ENCODE measurements at regions not wholly inside any gene's neighbourhood (a gene's known extent, or its start where the extent isn't known, plus 50 kb on each side); places are given as distances from the start of the nearest gene placed in this dataset.

DNA sequence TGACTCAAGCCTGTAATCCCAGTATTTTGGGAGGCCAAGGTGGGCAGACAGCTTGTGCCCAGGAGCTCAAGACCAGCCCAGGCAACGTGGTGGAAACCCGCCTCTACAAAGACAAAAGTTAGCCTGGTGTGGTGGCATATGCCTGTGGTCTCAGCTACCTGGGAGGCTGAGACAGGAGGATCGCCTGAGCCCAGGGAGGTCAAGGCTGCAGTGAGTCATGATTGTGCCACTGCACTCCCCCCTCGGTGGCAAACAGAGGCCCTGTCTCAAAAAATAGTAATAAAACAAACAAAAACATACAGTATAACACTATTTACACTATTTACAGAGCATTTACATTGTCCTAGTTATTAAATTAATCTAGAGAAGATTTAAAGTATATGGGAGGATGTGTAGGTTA lies 56.0 kb upstream of the PIM1 start:
- TF ChIP-seq, protein P1, sequence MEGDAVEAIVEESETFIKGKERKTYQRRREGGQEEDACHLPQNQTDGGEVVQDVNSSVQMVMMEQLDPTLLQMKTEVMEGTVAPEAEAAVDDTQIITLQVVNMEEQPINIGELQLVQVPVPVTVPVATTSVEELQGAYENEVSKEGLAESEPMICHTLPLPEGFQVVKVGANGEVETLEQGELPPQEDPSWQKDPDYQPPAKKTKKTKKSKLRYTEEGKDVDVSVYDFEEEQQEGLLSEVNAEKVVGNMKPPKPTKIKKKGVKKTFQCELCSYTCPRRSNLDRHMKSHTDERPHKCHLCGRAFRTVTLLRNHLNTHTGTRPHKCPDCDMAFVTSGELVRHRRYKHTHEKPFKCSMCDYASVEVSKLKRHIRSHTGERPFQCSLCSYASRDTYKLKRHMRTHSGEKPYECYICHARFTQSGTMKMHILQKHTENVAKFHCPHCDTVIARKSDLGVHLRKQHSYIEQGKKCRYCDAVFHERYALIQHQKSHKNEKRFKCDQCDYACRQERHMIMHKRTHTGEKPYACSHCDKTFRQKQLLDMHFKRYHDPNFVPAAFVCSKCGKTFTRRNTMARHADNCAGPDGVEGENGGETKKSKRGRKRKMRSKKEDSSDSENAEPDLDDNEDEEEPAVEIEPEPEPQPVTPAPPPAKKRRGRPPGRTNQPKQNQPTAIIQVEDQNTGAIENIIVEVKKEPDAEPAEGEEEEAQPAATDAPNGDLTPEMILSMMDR (IDR thresholded peaks at IDR 0.05; ENCODE audit: insufficient read depth, low read depth, low read length), result no peak
- no peak for TF ChIP-seq EZH2 (IDR thresholded peaks at IDR 0.05; ENCODE audit: insufficient read depth, low read length)
